ENCODE measurements at regions not wholly inside any gene's neighbourhood (a gene's known extent, or its start where the extent isn't known, plus 50 kb on each side); places are given as distances from the start of the nearest gene placed in this dataset.

DNA sequence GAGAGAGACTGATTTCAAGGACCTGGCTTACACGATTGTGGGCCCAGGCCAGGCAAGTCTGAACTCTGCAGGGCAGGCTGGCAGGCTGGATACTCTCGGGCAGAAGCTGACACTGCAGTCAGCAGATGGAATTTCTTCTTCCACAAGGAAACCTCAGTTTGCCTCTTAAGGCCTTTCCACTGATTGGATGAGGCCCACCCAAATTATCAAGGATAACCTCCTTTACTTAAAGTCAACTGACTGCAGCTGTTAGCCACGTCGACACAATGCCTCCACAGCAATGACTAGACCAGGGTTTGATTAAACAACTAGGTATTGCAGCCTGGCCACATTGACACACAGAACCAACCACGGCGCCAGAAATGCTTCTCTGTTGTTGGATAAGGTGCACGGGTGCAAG lies 130.5 kb downstream of the PSMG1 start:
- Histone ChIP-seq H3K4me2 (ENCODE audit: low read depth, low read length) (no peak overlapping the region), H4K20me1 (ENCODE audit: insufficient read depth, low read length) (no peaks in the 10 kb centered on the region), H3K4me3 (ENCODE audit: low read length) (no peak overlapping the region), H3K27ac (ENCODE audit: low read length) (no peak overlapping the region), H3K9me2 (replicated peaks; ENCODE audit: insufficient read depth, low read length) (no peaks in the 10 kb centered on the region), H3K79me2 (ENCODE audit: low read length) (no peaks in the 10 kb centered on the region), H2AFZ (ENCODE audit: low read length) (no peak overlapping the region), H3F3A (ENCODE audit: insufficient read depth, low read length) (no peaks in the 10 kb centered on the region), H3K27me3 (replicated peaks; ENCODE audit: insufficient read depth, low read length) (no peaks in the 10 kb centered on the region), H3K9me3 (replicated peaks; ENCODE audit: insufficient read depth, low read length) (no peaks in the 10 kb centered on the region), H3K36me3 (replicated peaks; ENCODE audit: insufficient read depth, low read length) (no peaks in the 10 kb centered on the region), H3K4me1 (ENCODE audit: low read length) (no peaks in the 10 kb centered on the region), H3K9ac (ENCODE audit: low read length) (no peak overlapping the region)
- TF ChIP-seq EZH2 (optimal IDR thresholded peaks at IDR 0.05; ENCODE audit: low read depth, low read length) = no peak
- TF ChIP-seq, protein P1, sequence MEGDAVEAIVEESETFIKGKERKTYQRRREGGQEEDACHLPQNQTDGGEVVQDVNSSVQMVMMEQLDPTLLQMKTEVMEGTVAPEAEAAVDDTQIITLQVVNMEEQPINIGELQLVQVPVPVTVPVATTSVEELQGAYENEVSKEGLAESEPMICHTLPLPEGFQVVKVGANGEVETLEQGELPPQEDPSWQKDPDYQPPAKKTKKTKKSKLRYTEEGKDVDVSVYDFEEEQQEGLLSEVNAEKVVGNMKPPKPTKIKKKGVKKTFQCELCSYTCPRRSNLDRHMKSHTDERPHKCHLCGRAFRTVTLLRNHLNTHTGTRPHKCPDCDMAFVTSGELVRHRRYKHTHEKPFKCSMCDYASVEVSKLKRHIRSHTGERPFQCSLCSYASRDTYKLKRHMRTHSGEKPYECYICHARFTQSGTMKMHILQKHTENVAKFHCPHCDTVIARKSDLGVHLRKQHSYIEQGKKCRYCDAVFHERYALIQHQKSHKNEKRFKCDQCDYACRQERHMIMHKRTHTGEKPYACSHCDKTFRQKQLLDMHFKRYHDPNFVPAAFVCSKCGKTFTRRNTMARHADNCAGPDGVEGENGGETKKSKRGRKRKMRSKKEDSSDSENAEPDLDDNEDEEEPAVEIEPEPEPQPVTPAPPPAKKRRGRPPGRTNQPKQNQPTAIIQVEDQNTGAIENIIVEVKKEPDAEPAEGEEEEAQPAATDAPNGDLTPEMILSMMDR (IDR thresholded peaks at IDR 0.05; ENCODE audit: low read length) = no peak
- no peak for TF ChIP-seq EZH2phosphoT487 (IDR thresholded peaks at IDR 0.05; ENCODE audit: low read length)
- no peak for DNase-seq

DNA sequence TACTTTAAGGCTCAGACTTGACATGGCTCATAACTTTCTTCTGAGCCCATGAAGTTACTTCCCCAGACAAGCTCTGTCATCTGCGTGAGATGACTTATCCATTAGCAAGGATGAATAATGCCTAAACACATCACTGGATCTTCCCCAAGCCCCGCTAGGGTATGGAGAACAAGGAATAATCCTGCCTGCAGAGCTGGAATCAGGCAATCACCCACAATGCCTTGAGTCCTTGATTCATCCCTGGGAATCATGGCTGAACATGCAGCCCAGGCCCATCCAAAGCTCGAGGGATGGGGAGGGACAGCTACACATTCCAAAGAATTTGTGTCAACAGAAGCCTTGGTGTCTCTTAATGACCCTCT lies 131.7 kb downstream of the PSMG1 start:
- DNase-seq = no peak
- H3K79me2 ChIP-seq (ENCODE audit: low read length) = no peaks in the 10 kb centered on the region
- no peak overlapping the region for H3K27ac ChIP-seq (ENCODE audit: low read length)
- TF ChIP-seq EZH2phosphoT487 (IDR thresholded peaks at IDR 0.05; ENCODE audit: low read length) = no peak
- no peak for TF ChIP-seq EZH2 (optimal IDR thresholded peaks at IDR 0.05; ENCODE audit: low read depth, low read length)
- TF ChIP-seq, protein P1 (IDR thresholded peaks at IDR 0.05; ENCODE audit: low read length) = no peak
- H3K27me3 ChIP-seq (replicated peaks; ENCODE audit: insufficient read depth, low read length) = no peaks in the 10 kb centered on the region
- no peak overlapping the region for H3K4me3 ChIP-seq (ENCODE audit: low read length)
- no peaks in the 10 kb centered on the region for H3K36me3 ChIP-seq (replicated peaks; ENCODE audit: insufficient read depth, low read length)
- no peak overlapping the region for H2AFZ ChIP-seq (ENCODE audit: low read length)
- no peaks in the 10 kb centered on the region for H3K9me3 ChIP-seq (replicated peaks; ENCODE audit: insufficient read depth, low read length)
- H3K9ac ChIP-seq (ENCODE audit: low read length) = no peak overlapping the region
- no peak overlapping the region for H3K4me2 ChIP-seq (ENCODE audit: low read depth, low read length)
- H3F3A ChIP-seq (ENCODE audit: insufficient read depth, low read length) = no peaks in the 10 kb centered on the region
- no peaks in the 10 kb centered on the region for H3K4me1 ChIP-seq (ENCODE audit: low read length)
- no peaks in the 10 kb centered on the region for H3K9me2 ChIP-seq (replicated peaks; ENCODE audit: insufficient read depth, low read length)
- H4K20me1 ChIP-seq (ENCODE audit: insufficient read depth, low read length) = no peaks in the 10 kb centered on the region

DNA sequence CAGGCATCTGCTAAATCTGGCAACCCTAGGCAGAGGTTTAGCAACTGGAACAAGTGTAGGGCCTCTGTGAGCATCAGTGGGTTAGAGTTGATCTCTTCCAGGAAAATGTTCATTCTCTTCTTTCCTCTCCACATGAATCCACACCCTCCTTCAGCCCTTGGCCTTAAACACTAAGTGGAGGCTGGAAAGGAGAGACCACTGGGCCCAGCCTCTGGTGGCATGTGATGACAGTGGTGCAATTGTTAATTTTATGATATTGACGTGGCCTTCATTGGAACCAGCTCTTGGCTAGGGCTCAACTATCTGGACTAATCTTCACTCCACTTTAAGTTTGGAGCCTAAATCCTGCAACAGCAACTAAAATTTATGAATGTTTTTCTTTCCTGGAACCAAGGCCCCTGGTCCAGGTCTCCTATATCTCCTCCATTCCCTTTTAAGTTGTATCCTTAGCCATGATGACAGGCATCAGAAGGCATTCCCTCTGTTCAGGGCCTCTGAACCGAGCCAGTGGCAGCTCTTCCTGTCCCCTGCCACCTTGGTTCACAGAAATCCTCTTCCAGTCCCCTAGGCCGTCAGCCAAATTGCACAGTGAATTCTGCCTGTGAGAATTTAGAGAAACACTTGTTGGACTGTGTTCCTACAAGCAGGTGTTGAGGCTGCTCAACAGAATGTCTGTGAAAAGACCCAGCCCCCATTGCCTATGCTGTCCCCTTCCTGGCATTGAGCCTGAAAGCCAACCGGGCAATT lies 132.2 kb downstream of the PSMG1 start:
- H3K79me2 ChIP-seq (ENCODE audit: low read length) = no peaks in the 10 kb centered on the region
- no peak overlapping the region for H3K9ac ChIP-seq (ENCODE audit: low read length)
- H3K4me3 ChIP-seq (ENCODE audit: low read length) = no peak overlapping the region
- no peaks in the 10 kb centered on the region for H3K9me3 ChIP-seq (replicated peaks; ENCODE audit: insufficient read depth, low read length)
- no peaks in the 10 kb centered on the region for H4K20me1 ChIP-seq (ENCODE audit: insufficient read depth, low read length)
- TF ChIP-seq, protein P1 (IDR thresholded peaks at IDR 0.05; ENCODE audit: low read length) = no peak
- H3K27me3 ChIP-seq (replicated peaks; ENCODE audit: insufficient read depth, low read length) = no peaks in the 10 kb centered on the region
- no peak for DNase-seq
- no peak overlapping the region for H3K4me2 ChIP-seq (ENCODE audit: low read depth, low read length)
- H3K36me3 ChIP-seq (replicated peaks; ENCODE audit: insufficient read depth, low read length) = no peaks in the 10 kb centered on the region
- H3F3A ChIP-seq (ENCODE audit: insufficient read depth, low read length) = no peaks in the 10 kb centered on the region
- H2AFZ ChIP-seq (ENCODE audit: low read length) = no peak overlapping the region
- no peaks in the 10 kb centered on the region for H3K9me2 ChIP-seq (replicated peaks; ENCODE audit: insufficient read depth, low read length)
- no peaks in the 10 kb centered on the region for H3K4me1 ChIP-seq (ENCODE audit: low read length)
- H3K27ac ChIP-seq (ENCODE audit: low read length) = no peak overlapping the region

Measured in MM.1S (cell line).